ENCODE measurements at regions not wholly inside any gene's neighbourhood (a gene's known extent, or its start where the extent isn't known, plus 50 kb on each side); places are given as distances from the start of the nearest gene placed in this dataset.

DNA sequence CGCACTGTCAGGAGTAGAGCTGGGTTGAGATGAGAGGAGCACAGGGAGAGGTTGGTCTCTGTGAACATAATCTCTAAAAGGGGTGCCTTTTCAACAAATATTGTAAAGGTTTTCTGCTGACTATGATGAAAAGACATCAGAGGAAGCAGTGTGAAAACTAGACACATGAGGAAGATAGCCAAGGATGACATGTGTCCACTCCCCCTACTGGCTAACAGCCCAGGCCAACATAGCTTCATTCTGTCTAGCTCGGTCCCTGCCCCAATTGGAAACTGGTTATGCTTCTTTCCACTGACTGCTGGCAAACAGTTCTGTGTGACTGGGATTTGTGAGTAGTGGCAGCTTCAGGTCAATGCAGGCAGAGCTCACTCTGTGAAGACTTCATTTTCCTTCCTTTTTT, 115.4 kb upstream of the ESX1 start:
- TF ChIP-seq, protein P1, sequence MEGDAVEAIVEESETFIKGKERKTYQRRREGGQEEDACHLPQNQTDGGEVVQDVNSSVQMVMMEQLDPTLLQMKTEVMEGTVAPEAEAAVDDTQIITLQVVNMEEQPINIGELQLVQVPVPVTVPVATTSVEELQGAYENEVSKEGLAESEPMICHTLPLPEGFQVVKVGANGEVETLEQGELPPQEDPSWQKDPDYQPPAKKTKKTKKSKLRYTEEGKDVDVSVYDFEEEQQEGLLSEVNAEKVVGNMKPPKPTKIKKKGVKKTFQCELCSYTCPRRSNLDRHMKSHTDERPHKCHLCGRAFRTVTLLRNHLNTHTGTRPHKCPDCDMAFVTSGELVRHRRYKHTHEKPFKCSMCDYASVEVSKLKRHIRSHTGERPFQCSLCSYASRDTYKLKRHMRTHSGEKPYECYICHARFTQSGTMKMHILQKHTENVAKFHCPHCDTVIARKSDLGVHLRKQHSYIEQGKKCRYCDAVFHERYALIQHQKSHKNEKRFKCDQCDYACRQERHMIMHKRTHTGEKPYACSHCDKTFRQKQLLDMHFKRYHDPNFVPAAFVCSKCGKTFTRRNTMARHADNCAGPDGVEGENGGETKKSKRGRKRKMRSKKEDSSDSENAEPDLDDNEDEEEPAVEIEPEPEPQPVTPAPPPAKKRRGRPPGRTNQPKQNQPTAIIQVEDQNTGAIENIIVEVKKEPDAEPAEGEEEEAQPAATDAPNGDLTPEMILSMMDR (IDR thresholded peaks at IDR 0.05): no peak
- TF ChIP-seq POLR2A (IDR thresholded peaks at IDR 0.05): no peak

Measured in testis (tissue), 2 donors.